K562 (cell line): ENCODE measurements at regions not wholly inside any gene's neighbourhood (a gene's known extent, or its start where the extent isn't known, plus 50 kb on each side); places are given as distances from the start of the nearest gene placed in this dataset.

Experiments
- ATAC-seq: fragments of 200-7000 bp; cut with Tn5 transposase; 3 replicates; pipeline ENCODE4 v1.9.1; 2020; ENCODE audit warnings: moderate library complexity
- BruUV-seq: library from RNA; stranded (reverse); fragments of 400-500 nt; replicated peaks from 2 replicates; lab custom pipeline; 2021; lab: Mats Ljungman, UMichigan
- CTCF ChIA-PET: fragments of 300-600 bp; formaldehyde crosslinking; extraction: SDS; loops from one replicate; lab custom pipeline; 2021; ENCODE audit warnings: low intra/inter-chr PET ratio; lab: Yijun Ruan, JAX
- POLR2A ChIA-PET: fragments of 300-600, 350-650 bp; sonication (Branson Sonifier 250); formaldehyde crosslinking; extraction: SDS; loops from one replicate; lab custom pipeline; 2021; ENCODE audit warnings: antibody characterized with exemption, inconsistent platforms; lab: Yijun Ruan, JAX
- DNase-seq, 4 experiments: peaks; one replicate each; pipeline versions ENCODE4 v3.0.0 to v3.0.0-alpha.2; 2011 to 2018; ENCODE audit warnings: low spot score in 3 of 4, mixed read lengths in 3 of 4; ENCODE audit errors: extremely low read depth in 1 of 4
- FAIRE-seq: peaks from 2 replicates; lab custom pipeline; 2011; peaks lifted over from hg19 to GRCh38; lab: Jason Lieb, UNC
- H2AFZ ChIP-seq: 2 replicates; pipeline ENCODE4 v1.6.0; 2011; ENCODE audit warnings: low read depth, low read length, control low read depth, inconsistent platforms
- H3K27ac ChIP-seq: fragments of 200-600 bp; 3 replicates; pipeline ENCODE4 v1.8.0; 2011; ENCODE audit warnings: low read depth, mild to moderate bottlenecking, control low read depth, inconsistent platforms, low read length, moderate library complexity, mixed read lengths; ENCODE audit errors: extremely low read depth
- H3K27me3 ChIP-seq, 2 experiments: fragments of 300-600 bp in 1 of 2; 2 replicates in 1 of 2; 3 replicates in 1 of 2; pipeline versions ENCODE4 v1.6.0 to v1.8.0; 2011; ENCODE audit warnings: inconsistent platforms in 2 of 2, low read length in 2 of 2, mild to moderate bottlenecking in 1 of 2, mixed read lengths in 1 of 2, moderate library complexity in 1 of 2; ENCODE audit not compliant: control insufficient read depth in 2 of 2, insufficient read depth in 2 of 2
- H3K36me3 ChIP-seq: fragments of 300-600 bp; 3 replicates; pipeline ENCODE4 v1.8.0; 2011; ENCODE audit warnings: mild to moderate bottlenecking, low read length, inconsistent platforms; ENCODE audit not compliant: control insufficient read depth, insufficient read depth
- H3K4me1 ChIP-seq, 2 experiments: fragments of 200-600 bp in 1 of 2; replicated peaks in 1 of 2; 2 replicates in 1 of 2; 3 replicates in 1 of 2; pipeline versions ENCODE4 v1.5.1 to v1.8.0; 2011; ENCODE audit warnings: inconsistent platforms in 2 of 2, low read length in 2 of 2, mild to moderate bottlenecking in 1 of 2, mixed read lengths in 1 of 2, moderate library complexity in 1 of 2; ENCODE audit not compliant: control insufficient read depth in 2 of 2, insufficient read depth in 2 of 2
- H3K4me2 ChIP-seq: 2 replicates; pipeline ENCODE4 v1.6.1; 2011; ENCODE audit warnings: low read length, control low read depth, inconsistent platforms, mixed read lengths; ENCODE audit not compliant: insufficient read depth
- H3K4me3 ChIP-seq: fragments of 200-600 bp; sonication (generic), shearing (Covaris generic); 2 replicates; pipeline ENCODE4 v1.5.1; 2016; ENCODE audit warnings: control low read depth, inconsistent platforms
- H3K79me2 ChIP-seq: fragments of 200-600 bp; 3 replicates; pipeline ENCODE4 v1.8.0; 2011; ENCODE audit warnings: low read length, inconsistent platforms; ENCODE audit not compliant: control insufficient read depth, insufficient read depth
- H3K9ac ChIP-seq, 2 experiments: 2 replicates each; pipeline versions ENCODE4 v1.6.0 to v1.6.1; 2011; ENCODE audit warnings: low read depth in 2 of 2, low read length in 2 of 2, control low read depth in 1 of 2, inconsistent platforms in 1 of 2, mild to moderate bottlenecking in 1 of 2, mixed read lengths in 1 of 2; ENCODE audit not compliant: insufficient read depth in 1 of 2
- H3K9me1 ChIP-seq: one replicate; pipeline ENCODE4 v1.6.0; 2011; ENCODE audit warnings: inconsistent platforms, mild to moderate bottlenecking, low read length, moderate library complexity; ENCODE audit not compliant: control insufficient read depth, insufficient read depth
- H3K9me3 ChIP-seq: replicated peaks from 2 replicates; pipeline ENCODE4 v1.5.1; 2011; ENCODE audit warnings: low read depth, low read length, inconsistent platforms; ENCODE audit not compliant: control insufficient read depth, insufficient read depth
- H4K20me1 ChIP-seq: replicated peaks from 2 replicates; pipeline ENCODE4 v1.6.1; 2011; ENCODE audit warnings: low read length, inconsistent platforms, mixed read lengths; ENCODE audit not compliant: control insufficient read depth, insufficient read depth
- BHLHE40 ChIP-seq: IDR thresholded peaks from 2 replicates; pipeline ENCODE4 v1.6.1; 2011; ENCODE audit warnings: low read length, improper control_type of control experiment
- CUX1 ChIP-seq: fragments of 200-800 bp; sonication (Bioruptor generic); IDR thresholded peaks from 2 replicates; pipeline ENCODE4 v1.6.1; 2016; ENCODE audit warnings: missing genetic modification characterization, missing compliant biosample characterization
- DNMT1 ChIP-seq: fragments of 450-650 bp; IDR thresholded peaks from 2 replicates; pipeline ENCODE4 v1.6.1; 2016; ENCODE audit warnings: antibody characterized with exemption, mild to moderate bottlenecking
- KLF16 ChIP-seq: IDR thresholded peaks from 2 replicates; pipeline ENCODE4 v1.6.1; 2016; ENCODE audit warnings: antibody characterized with exemption
- POLR2B ChIP-seq: fragments of 450-650 bp; IDR thresholded peaks from 2 replicates; pipeline ENCODE4 v1.6.1; 2018; ENCODE audit warnings: low read depth; ENCODE audit not compliant: partially characterized antibody
- WGBS: fragments of 100-300 bp; shearing (Covaris generic); methylation state at CpG from one replicate; pipeline ENCODE4 v1.1.6; 2016; ENCODE audit warnings: low coverage, mixed read lengths; ENCODE audit not compliant: insufficient coverage; ENCODE audit errors: missing lambda C conversion rate; 5-methylcytosine and 5-hydroxymethylcytosine counted together
- in situ Hi-C: fragments of 300-500 bp; cut with MboI; formaldehyde crosslinking; loops from 4 replicates; pipeline ENCODE4 v1.15.0; 2018; ENCODE audit warnings: inconsistent platforms, mixed read lengths
- intact Hi-C: fragments of 100-400 bp; cut with micrococcal nuclease; formaldehyde crosslinking; loops from 2 replicates; pipeline ENCODE4 v1.14.2; 2022
- TF ChIP-seq, protein P1 (sequence below): fragments of 450-650 bp; IDR thresholded peaks from 2 replicates; pipeline ENCODE4 v1.6.1; 2016; ENCODE audit warnings: low read depth
- TF ChIP-seq, protein P2 (sequence below): fragments of 450-650 bp; IDR thresholded peaks from 2 replicates; pipeline ENCODE4 v1.6.1; 2014; ENCODE audit warnings: low read depth, mild to moderate bottlenecking, moderate library complexity, borderline replicate concordance

- Histone ChIP-seq H3K9me3 (no peaks in the 10 kb centered on the region), H3K4me2 (no peak overlapping the region), H3K27ac (no peak overlapping the region), H3K4me3 (no peak overlapping the region), H3K9me1 (no peaks in the 10 kb centered on the region), H3K4me1 (peaks cover 9 to 17% of the 10 kb centered on the region in 2 experiments), H3K36me3 (no peaks in the 10 kb centered on the region), H3K79me2 (no peaks in the 10 kb centered on the region), H4K20me1 (no peaks in the 10 kb centered on the region), H2AFZ (no peak overlapping the region), H3K27me3 (no peaks in the 10 kb centered on the region), H3K9ac (no peak overlapping the region)
- ChIA-PET POLR2A (interaction anchor here (0.7 kb wide), 1 partner anchor 7 kb away, joined by 3 read pairs; no protein-coding TSS in a partner anchor), CTCF (no interaction called here)
- intact Hi-C loops: no loop called here
- FAIRE-seq (no peak), DNase-seq (no peak), ATAC-seq (no peak)
- 39% methylated on average over 8 of the region's 9 CpGs for WGBS
- BruUV-seq: no TSS peak
- in situ Hi-C loops: no loop called here
- TF ChIP-seq, protein P1, sequence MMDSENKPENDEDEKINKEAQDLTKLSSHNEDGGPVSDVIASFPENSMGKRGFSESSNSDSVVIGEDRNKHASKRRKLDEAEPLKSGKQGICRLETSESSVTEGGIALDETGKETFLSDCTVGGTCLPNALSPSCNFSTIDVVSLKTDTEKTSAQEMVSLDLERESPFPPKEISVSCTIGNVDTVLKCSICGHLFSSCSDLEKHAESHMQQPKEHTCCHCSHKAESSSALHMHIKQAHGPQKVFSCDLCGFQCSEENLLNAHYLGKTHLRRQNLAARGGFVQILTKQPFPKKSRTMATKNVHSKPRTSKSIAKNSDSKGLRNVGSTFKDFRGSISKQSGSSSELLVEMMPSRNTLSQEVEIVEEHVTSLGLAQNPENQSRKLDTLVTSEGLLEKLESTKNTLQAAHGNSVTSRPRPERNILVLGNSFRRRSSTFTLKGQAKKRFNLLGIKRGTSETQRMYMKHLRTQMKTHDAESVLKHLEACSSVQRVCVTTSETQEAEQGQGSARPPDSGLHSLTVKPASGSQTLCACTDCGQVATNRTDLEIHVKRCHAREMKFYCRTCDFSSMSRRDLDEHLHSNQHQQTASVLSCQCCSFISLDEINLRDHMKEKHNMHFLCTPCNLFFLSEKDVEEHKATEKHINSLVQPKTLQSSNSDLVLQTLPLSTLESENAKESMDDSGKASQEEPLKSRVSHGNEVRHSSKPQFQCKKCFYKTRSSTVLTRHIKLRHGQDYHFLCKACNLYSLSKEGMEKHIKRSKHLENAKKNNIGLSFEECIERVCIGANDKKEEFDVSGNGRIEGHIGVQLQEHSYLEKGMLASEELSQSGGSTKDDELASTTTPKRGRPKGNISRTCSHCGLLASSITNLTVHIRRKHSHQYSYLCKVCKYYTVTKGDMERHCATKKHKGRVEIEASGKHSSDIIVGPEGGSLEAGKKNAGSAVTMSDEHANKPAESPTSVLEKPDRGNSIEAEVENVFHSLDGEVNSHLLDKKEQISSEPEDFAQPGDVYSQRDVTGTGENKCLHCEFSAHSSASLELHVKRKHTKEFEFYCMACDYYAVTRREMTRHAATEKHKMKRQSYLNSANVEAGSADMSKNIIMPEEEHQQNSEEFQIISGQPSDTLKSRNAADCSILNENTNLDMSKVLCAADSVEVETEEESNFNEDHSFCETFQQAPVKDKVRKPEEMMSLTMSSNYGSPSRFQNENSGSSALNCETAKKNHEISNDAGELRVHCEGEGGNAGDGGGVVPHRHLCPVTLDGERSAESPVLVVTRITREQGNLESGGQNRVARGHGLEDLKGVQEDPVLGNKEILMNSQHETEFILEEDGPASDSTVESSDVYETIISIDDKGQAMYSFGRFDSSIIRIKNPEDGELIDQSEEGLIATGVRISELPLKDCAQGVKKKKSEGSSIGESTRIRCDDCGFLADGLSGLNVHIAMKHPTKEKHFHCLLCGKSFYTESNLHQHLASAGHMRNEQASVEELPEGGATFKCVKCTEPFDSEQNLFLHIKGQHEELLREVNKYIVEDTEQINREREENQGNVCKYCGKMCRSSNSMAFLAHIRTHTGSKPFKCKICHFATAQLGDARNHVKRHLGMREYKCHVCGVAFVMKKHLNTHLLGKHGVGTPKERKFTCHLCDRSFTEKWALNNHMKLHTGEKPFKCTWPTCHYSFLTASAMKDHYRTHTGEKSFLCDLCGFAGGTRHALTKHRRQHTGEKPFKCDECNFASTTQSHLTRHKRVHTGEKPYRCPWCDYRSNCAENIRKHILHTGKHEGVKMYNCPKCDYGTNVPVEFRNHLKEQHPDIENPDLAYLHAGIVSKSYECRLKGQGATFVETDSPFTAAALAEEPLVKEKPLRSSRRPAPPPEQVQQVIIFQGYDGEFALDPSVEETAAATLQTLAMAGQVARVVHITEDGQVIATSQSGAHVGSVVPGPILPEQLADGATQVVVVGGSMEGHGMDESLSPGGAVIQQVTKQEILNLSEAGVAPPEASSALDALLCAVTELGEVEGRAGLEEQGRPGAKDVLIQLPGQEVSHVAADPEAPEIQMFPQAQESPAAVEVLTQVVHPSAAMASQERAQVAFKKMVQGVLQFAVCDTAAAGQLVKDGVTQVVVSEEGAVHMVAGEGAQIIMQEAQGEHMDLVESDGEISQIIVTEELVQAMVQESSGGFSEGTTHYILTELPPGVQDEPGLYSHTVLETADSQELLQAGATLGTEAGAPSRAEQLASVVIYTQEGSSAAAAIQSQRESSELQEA: no peak
- TF ChIP-seq BHLHE40 (no peak), DNMT1 (no peak), POLR2B (no peak), CUX1 (CRISPR knock-in tag) (no peak), KLF16 (no peak)
- TF ChIP-seq, protein P2, sequence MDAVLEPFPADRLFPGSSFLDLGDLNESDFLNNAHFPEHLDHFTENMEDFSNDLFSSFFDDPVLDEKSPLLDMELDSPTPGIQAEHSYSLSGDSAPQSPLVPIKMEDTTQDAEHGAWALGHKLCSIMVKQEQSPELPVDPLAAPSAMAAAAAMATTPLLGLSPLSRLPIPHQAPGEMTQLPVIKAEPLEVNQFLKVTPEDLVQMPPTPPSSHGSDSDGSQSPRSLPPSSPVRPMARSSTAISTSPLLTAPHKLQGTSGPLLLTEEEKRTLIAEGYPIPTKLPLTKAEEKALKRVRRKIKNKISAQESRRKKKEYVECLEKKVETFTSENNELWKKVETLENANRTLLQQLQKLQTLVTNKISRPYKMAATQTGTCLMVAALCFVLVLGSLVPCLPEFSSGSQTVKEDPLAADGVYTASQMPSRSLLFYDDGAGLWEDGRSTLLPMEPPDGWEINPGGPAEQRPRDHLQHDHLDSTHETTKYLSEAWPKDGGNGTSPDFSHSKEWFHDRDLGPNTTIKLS: no peak
Measured at GRCh38 chr2:241968417-241968816, 98.9 kb downstream of the RTP5 start.
